ENCODE measurements at regions not wholly inside any gene's neighbourhood (a gene's known extent, or its start where the extent isn't known, plus 50 kb on each side); places are given as distances from the start of the nearest gene placed in this dataset.

DNA sequence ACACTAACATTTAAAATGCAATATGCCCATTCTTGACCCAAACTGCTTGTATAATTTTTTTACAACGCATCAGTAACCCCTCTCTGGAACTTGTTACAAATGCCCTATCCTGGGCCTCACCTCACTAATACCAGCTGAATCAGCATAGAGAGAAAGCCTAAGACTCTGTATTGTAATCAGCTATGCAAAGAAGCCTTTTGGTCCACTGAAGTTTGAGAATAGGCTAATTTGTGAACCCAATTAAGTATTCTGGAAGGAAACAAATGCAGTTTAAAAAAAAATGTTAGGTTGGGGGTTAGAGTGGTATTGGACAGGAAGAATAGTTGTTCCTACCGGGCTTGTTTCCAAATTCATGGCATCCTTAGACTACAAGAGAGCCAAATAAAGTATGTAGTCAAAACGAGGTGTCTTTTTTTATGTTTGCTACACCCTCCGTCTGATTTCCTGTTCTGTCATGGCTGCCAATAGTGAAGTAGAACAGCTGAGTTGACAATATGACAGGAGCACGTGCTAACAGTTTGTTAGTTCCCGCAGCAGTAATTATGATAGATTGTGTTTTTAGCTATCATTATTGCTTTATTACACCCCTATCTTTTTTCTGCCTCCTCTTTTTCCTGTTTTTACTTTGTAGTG is 1048.7 kb upstream of the NUDT12 start:
- Histone ChIP-seq H4K20me1 (ENCODE audit: insufficient read depth, low read length) (no peaks in the 10 kb centered on the region), H2AFZ (ENCODE audit: low read depth, low read length) (no peak overlapping the region), H3K9me3 (ENCODE audit: insufficient read depth, low read length) (no peaks in the 10 kb centered on the region), H3K4me1 (ENCODE audit: low read length) (peaks cover 14% of the 10 kb centered on the region), H3K9ac (ENCODE audit: low read length) (no peak overlapping the region), H3K27me3 (ENCODE audit: low read depth, low read length) (no peaks in the 10 kb centered on the region), H3K4me3 (ENCODE audit: low read length) (no peak overlapping the region), H3K36me3 (replicated peaks; ENCODE audit: low read depth, low read length) (no peaks in the 10 kb centered on the region), H3K27ac (ENCODE audit: low read length) (no peak overlapping the region), H3K4me2 (ENCODE audit: low read length) (no peak overlapping the region), H3K79me2 (ENCODE audit: low read length) (no peaks in the 10 kb centered on the region)
- TF ChIP-seq, protein P1, sequence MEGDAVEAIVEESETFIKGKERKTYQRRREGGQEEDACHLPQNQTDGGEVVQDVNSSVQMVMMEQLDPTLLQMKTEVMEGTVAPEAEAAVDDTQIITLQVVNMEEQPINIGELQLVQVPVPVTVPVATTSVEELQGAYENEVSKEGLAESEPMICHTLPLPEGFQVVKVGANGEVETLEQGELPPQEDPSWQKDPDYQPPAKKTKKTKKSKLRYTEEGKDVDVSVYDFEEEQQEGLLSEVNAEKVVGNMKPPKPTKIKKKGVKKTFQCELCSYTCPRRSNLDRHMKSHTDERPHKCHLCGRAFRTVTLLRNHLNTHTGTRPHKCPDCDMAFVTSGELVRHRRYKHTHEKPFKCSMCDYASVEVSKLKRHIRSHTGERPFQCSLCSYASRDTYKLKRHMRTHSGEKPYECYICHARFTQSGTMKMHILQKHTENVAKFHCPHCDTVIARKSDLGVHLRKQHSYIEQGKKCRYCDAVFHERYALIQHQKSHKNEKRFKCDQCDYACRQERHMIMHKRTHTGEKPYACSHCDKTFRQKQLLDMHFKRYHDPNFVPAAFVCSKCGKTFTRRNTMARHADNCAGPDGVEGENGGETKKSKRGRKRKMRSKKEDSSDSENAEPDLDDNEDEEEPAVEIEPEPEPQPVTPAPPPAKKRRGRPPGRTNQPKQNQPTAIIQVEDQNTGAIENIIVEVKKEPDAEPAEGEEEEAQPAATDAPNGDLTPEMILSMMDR (IDR thresholded peaks at IDR 0.05; ENCODE audit: low read depth, low read length) = no peak
- no peak for TF ChIP-seq EZH2phosphoT487 (IDR thresholded peaks at IDR 0.05; ENCODE audit: low read depth)

DNA sequence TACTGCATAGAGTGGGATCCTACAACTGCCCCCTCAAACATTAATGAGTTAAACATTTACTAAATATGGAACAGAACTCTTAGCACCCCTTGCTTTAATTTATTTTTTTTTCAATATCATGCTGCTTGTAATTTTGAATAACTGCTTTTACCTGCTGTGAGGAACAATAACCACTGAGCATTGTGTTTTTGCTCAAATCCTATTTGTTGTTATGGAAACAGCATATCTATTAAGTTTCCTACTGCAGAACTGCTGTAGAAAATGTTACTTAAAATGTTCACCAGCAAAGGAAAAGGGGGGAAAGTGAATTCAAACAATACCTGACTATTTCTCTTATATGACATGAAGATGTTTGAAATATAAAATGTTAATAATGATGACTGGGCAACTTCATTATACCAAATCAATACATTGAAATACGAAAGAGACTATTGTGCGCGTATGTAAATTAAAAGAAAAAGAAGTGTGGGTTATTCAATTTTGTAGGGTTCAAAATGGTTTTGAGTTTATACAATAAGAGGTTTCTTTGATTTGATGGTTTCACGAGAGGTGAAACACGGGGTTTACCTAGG is 1043.8 kb upstream of the NUDT12 start:
- Histone ChIP-seq H3K27me3 (ENCODE audit: low read depth, low read length) (no peaks in the 10 kb centered on the region), H3K4me3 (ENCODE audit: low read length) (no peak overlapping the region), H3K9ac (ENCODE audit: low read length) (no peak overlapping the region), H3K4me1 (ENCODE audit: low read length) (peaks cover 18% of the 10 kb centered on the region), H2AFZ (ENCODE audit: low read depth, low read length) (no peak overlapping the region), H3K27ac (ENCODE audit: low read length) (no peak overlapping the region), H3K36me3 (replicated peaks; ENCODE audit: low read depth, low read length) (no peaks in the 10 kb centered on the region), H3K79me2 (ENCODE audit: low read length) (no peaks in the 10 kb centered on the region), H3K4me2 (ENCODE audit: low read length) (no peak overlapping the region), H4K20me1 (ENCODE audit: insufficient read depth, low read length) (no peaks in the 10 kb centered on the region), H3K9me3 (ENCODE audit: insufficient read depth, low read length) (no peaks in the 10 kb centered on the region)
- no peak for TF ChIP-seq EZH2phosphoT487 (IDR thresholded peaks at IDR 0.05; ENCODE audit: low read depth)
- TF ChIP-seq, protein P1 (IDR thresholded peaks at IDR 0.05; ENCODE audit: low read depth, low read length) = no peak

DNA sequence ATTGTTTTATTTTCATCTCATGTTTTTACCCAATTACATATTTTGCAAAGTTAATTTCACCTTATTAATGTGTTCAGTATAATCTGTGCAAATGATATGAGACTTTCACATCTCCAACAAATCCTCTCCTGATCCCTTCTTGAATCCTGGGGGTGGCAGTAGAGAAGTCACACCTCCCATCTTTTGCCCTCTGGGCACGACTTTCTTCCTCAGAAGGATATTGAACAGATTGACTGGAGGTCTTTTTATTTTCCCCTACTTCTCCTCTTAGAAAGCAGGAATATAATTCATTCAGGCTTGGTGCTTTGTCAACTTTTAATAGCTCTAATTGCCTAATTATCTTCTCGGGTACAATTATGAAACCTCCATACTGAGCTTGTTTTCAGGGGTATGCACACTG is 1037.1 kb upstream of the NUDT12 start:
- Histone ChIP-seq H3K36me3 (replicated peaks; ENCODE audit: low read depth, low read length) (no peaks in the 10 kb centered on the region), H2AFZ (ENCODE audit: low read depth, low read length) (no peak overlapping the region), H3K9me3 (ENCODE audit: insufficient read depth, low read length) (no peaks in the 10 kb centered on the region), H3K4me3 (ENCODE audit: low read length) (no peak overlapping the region), H3K79me2 (ENCODE audit: low read length) (no peaks in the 10 kb centered on the region), H3K4me1 (ENCODE audit: low read length) (no peaks in the 10 kb centered on the region), H3K27me3 (ENCODE audit: low read depth, low read length) (no peaks in the 10 kb centered on the region), H3K4me2 (ENCODE audit: low read length) (no peak overlapping the region), H3K9ac (ENCODE audit: low read length) (no peak overlapping the region), H4K20me1 (ENCODE audit: insufficient read depth, low read length) (no peaks in the 10 kb centered on the region), H3K27ac (ENCODE audit: low read length) (no peak overlapping the region)
- TF ChIP-seq EZH2phosphoT487 (IDR thresholded peaks at IDR 0.05; ENCODE audit: low read depth) = no peak

DNA sequence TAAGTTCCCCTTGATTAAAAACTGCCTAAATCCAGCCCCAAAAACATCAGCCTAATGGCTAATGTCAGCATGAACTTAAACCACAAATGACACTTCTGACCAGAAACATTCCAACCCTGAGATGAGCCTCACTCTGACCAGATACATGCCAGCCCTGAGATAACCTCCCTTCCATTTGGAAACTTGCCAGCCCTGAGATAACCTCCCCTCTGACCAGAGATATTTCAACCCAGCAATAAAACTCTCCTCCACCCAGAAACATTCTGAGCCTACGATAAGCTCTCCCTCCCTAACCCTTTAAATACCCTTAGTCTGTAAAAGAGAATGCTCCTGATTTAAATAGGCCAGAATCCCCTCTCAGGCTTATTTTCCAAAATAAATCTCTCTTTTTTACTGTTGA is 1035.7 kb upstream of the NUDT12 start:
- Histone ChIP-seq H2AFZ (ENCODE audit: low read depth, low read length) (no peak overlapping the region), H3K4me1 (ENCODE audit: low read length) (no peaks in the 10 kb centered on the region), H3K4me2 (ENCODE audit: low read length) (no peak overlapping the region), H3K9ac (ENCODE audit: low read length) (no peak overlapping the region), H3K9me3 (ENCODE audit: insufficient read depth, low read length) (no peaks in the 10 kb centered on the region), H3K79me2 (ENCODE audit: low read length) (no peaks in the 10 kb centered on the region), H4K20me1 (ENCODE audit: insufficient read depth, low read length) (no peaks in the 10 kb centered on the region), H3K36me3 (replicated peaks; ENCODE audit: low read depth, low read length) (no peaks in the 10 kb centered on the region), H3K27ac (ENCODE audit: low read length) (no peak overlapping the region), H3K27me3 (ENCODE audit: low read depth, low read length) (no peaks in the 10 kb centered on the region), H3K4me3 (ENCODE audit: low read length) (no peak overlapping the region)
- TF ChIP-seq EZH2phosphoT487 (IDR thresholded peaks at IDR 0.05; ENCODE audit: low read depth) = no peak
- TF ChIP-seq, protein P1 (IDR thresholded peaks at IDR 0.05; ENCODE audit: low read depth, low read length) = no peak
